Left lung (tissue), 4 donors: ENCODE measurements at regions not wholly inside any gene's neighbourhood (a gene's known extent, or its start where the extent isn't known, plus 50 kb on each side); places are given as distances from the start of the nearest gene placed in this dataset.

Source experiments
- ATAC-seq: fragments of 200-7000 bp; cut with Tn5 transposase; one replicate; pipeline ENCODE4 v1.9.1; 2020; ENCODE audit warnings: moderate library complexity
- DNase-seq, 4 donors: peaks; one replicate each; pipeline ENCODE4 v3.0.0-alpha.2; 2013 to 2020
- H3K27ac ChIP-seq, 2 donors: fragments of 200-600 bp; sonication (generic) in 1 of 2; one replicate each; pipeline versions ENCODE4 v1.5.0 to v1.8.0; 2020 to 2021
- H3K27me3 ChIP-seq, 2 donors: fragments of 200-600 bp; sonication (generic) in 1 of 2; one replicate each; pipeline versions ENCODE4 v1.5.0 to v1.8.0; 2020 to 2021
- H3K36me3 ChIP-seq, 2 donors: fragments of 200-600 bp; sonication (generic) in 1 of 2; one replicate each; pipeline versions ENCODE4 v1.5.0 to v1.8.0; 2020 to 2021
- H3K4me1 ChIP-seq, 2 donors: fragments of 200-600 bp; one replicate each; pipeline ENCODE4 v1.8.0; 2021
- H3K4me3 ChIP-seq, 2 donors: fragments of 200-600 bp; sonication (generic) in 1 of 2; one replicate each; pipeline versions ENCODE4 v1.5.0 to v1.8.0; 2020 to 2021; ENCODE audit warnings: mild to moderate bottlenecking in 1 of 2
- H3K9me3 ChIP-seq, 2 donors: fragments of 200-600 bp; sonication (generic) in 1 of 2; one replicate each; pipeline versions ENCODE4 v1.5.0 to v1.8.0; 2020 to 2021
- intact Hi-C, 2 donors: fragments of 100-400 bp; cut with DNase I; formaldehyde crosslinking; loops; one replicate each; pipeline versions ENCODE4 v1.11.2 to v1.14.2; 2022
- TF ChIP-seq, protein P1 (sequence below), 2 donors: fragments of 200-600 bp; sonication (generic) in 1 of 2; IDR thresholded peaks; one replicate each; pipeline versions ENCODE4 v1.5.0 to v1.8.0; 2021; ENCODE audit warnings: antibody characterized with exemption in 2 of 2
- donor health status: DM: no; HTN: yes; CAD: no.
- donor health status: DM: no; HTN: no; CAD: no.

DNA sequence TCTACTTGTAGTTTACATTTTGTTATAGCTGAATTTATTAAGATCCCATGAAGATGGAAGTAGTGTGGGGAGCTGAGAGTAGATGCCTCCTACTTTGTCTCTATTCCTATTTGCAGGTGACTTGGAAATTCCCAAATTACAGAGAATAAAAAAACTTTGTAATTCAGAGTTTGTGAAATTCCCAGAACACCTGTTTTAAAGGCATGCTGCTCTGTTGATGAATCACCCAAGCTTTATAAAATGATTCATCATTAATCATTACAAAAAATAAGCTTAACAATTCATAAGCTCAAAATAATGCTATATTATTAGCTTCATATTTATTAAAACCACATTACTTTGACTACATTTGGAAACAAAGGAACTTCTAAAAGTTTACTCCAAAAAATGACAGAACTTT, 856.3 kb downstream of the RPA4 start:
- Histone ChIP-seq H3K4me3 (no peak overlapping the region), H3K27me3 (no peaks in the 10 kb centered on the region), H3K4me1 (no peaks in the 10 kb centered on the region), H3K9me3 (no peaks in the 10 kb centered on the region), H3K27ac (no peak overlapping the region), H3K36me3 (no peaks in the 10 kb centered on the region)
- intact Hi-C loops: no loop called here
- TF ChIP-seq, protein P1, sequence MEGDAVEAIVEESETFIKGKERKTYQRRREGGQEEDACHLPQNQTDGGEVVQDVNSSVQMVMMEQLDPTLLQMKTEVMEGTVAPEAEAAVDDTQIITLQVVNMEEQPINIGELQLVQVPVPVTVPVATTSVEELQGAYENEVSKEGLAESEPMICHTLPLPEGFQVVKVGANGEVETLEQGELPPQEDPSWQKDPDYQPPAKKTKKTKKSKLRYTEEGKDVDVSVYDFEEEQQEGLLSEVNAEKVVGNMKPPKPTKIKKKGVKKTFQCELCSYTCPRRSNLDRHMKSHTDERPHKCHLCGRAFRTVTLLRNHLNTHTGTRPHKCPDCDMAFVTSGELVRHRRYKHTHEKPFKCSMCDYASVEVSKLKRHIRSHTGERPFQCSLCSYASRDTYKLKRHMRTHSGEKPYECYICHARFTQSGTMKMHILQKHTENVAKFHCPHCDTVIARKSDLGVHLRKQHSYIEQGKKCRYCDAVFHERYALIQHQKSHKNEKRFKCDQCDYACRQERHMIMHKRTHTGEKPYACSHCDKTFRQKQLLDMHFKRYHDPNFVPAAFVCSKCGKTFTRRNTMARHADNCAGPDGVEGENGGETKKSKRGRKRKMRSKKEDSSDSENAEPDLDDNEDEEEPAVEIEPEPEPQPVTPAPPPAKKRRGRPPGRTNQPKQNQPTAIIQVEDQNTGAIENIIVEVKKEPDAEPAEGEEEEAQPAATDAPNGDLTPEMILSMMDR (IDR thresholded peaks at IDR 0.05): no peak
- DNase-seq (no peak), ATAC-seq (no peak)

DNA sequence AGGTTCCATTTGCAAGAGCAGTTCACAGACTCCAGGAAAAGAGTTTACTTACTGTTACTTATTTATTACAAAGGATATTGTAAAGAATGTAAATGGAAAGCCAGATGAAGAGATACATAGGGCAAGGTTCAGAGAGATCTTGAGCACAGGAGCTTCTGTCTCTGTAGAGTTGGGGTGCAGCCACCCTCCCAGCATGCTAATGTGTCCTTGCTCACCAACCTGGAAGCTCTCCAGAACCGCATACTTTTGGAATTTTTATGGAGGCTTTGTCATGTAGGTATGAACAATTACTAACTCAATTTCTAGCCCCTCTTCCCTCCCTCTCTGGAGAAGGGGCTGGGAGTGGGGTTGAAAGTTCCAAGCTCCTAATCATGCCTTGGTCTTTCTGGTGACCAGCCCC, 857.2 kb downstream of the RPA4 start:
- Histone ChIP-seq H3K27ac (no peak overlapping the region), H3K4me3 (no peak overlapping the region), H3K36me3 (no peaks in the 10 kb centered on the region), H3K4me1 (no peaks in the 10 kb centered on the region), H3K27me3 (no peaks in the 10 kb centered on the region), H3K9me3 (no peaks in the 10 kb centered on the region)
- ATAC-seq: no peak
- intact Hi-C loops: no loop called here
- TF ChIP-seq, protein P1 (IDR thresholded peaks at IDR 0.05): no peak
- no peak for DNase-seq

- Histone ChIP-seq H3K27me3 (no peaks in the 10 kb centered on the region), H3K4me3 (no peak overlapping the region), H3K4me1 (no peaks in the 10 kb centered on the region), H3K36me3 (no peaks in the 10 kb centered on the region), H3K27ac (no peak overlapping the region), H3K9me3 (no peaks in the 10 kb centered on the region)
- intact Hi-C loops: no loop called here
- no peak for DNase-seq
- peak; percentile 33 for ATAC-seq
- TF ChIP-seq, protein P1 (IDR thresholded peaks at IDR 0.05): no peak
Observed at GRCh38 chrX:97743014-97743413, 859.3 kb downstream of the RPA4 start.

GRCh38 chrX:97747346-97747745, 863.6 kb downstream of the RPA4 start:
- H3K36me3 ChIP-seq: no peaks in the 10 kb centered on the region
- H3K27me3 ChIP-seq: no peaks in the 10 kb centered on the region
- H3K9me3 ChIP-seq: no peaks in the 10 kb centered on the region
- DNase-seq (no peak), ATAC-seq (no peak)
- H3K4me3 ChIP-seq: no peak overlapping the region
- TF ChIP-seq, protein P1 (IDR thresholded peaks at IDR 0.05): no peak
- no peaks in the 10 kb centered on the region for H3K4me1 ChIP-seq
- H3K27ac ChIP-seq: no peak overlapping the region
- intact Hi-C loops: no loop called here

DNA sequence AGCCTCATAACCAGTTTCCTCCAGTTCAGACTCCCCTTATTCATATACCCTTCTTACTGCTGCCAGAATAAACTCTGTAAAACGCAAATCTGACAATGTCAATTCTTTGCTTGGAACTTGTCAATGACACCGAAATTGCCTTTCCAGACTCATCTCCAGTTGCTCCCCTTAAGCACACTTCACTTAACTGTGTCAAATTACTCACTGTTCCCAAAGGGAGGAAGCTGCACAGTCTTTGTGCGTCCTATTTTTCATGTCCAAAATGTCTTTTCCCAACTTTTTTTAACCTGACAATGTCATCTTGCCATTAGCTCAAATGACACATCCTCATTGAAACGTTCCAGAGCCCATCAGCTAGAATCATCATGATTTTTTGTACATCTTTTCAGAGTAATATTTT, 867.3 kb downstream of the RPA4 start:
- TF ChIP-seq, protein P1 (IDR thresholded peaks at IDR 0.05): no peak
- H3K36me3 ChIP-seq: no peaks in the 10 kb centered on the region
- H3K4me1 ChIP-seq: no peaks in the 10 kb centered on the region
- H3K4me3 ChIP-seq: no peak overlapping the region
- DNase-seq (no peak), ATAC-seq (no peak)
- intact Hi-C loops: no loop called here
- no peak overlapping the region for H3K27ac ChIP-seq
- H3K9me3 ChIP-seq: no peaks in the 10 kb centered on the region
- H3K27me3 ChIP-seq: no peaks in the 10 kb centered on the region
